HCT116 (cell line): ENCODE measurements at regions not wholly inside any gene's neighbourhood (a gene's known extent, or its start where the extent isn't known, plus 50 kb on each side); places are given as distances from the start of the nearest gene placed in this dataset.

ENCODE experiments used
- ATAC-seq: fragments of 200-7000 bp; cut with Tn5 transposase; 2 replicates; pipeline ENCODE4 v1.9.1; 2020; ENCODE audit warnings: mild to moderate bottlenecking, moderate library complexity
- BruUV-seq: library from RNA; stranded (reverse); fragments of 400-500 nt; replicated peaks from 2 replicates; lab custom pipeline; 2021; lab: Mats Ljungman, UMichigan
- CTCF ChIA-PET: fragments of 300-600 bp; sonication (Branson Sonifier 250); formaldehyde crosslinking; loops from one replicate; lab custom pipeline; 2021; ENCODE audit warnings: antibody characterized with exemption; lab: Charles Lee
- POLR2A ChIA-PET: fragments of 300-600, 350-600 bp; sonication (Branson Sonifier 250); formaldehyde crosslinking; loops from one replicate; lab custom pipeline; 2021; ENCODE audit warnings: antibody characterized with exemption; lab: Charles Lee
- RAD21 ChIA-PET, 2 experiments: fragments of 300-600 bp; sonication (Branson Sonifier 250); formaldehyde crosslinking; loops; one replicate each; lab custom pipeline; 2023; ENCODE audit warnings: low total read pairs in 2 of 2; ENCODE audit not compliant: uncharacterized antibody in 2 of 2, unreplicated experiment in 2 of 2, low non-redundant PET in 1 of 2; lab: Charles Lee
- DNase-seq: peaks from one replicate; pipeline ENCODE4 v3.0.0-alpha.2; 2010; ENCODE audit warnings: low read depth, low spot score
- H2AFZ ChIP-seq: fragments of 200-600 bp; shearing (Covaris generic), sonication (generic); 2 replicates; pipeline ENCODE4 v1.6.1; 2017; ENCODE audit warnings: low read depth, mixed run types, mixed read lengths, antibody characterized with exemption, low read length; ENCODE audit not compliant: poor library complexity, severe bottlenecking
- H3K27ac ChIP-seq: 2 replicates; pipeline ENCODE4 v1.5.1; 2012; ENCODE audit warnings: low read depth, low read length
- H3K27me3 ChIP-seq: fragments of 200-600 bp; sonication (generic); 2 replicates; pipeline ENCODE4 v1.6.1; 2016; ENCODE audit warnings: mixed run types, low read length, mixed read lengths; ENCODE audit not compliant: insufficient read depth
- H3K36me3 ChIP-seq, 2 experiments: fragments of 200-500 bp in 1 of 2; fragments of 200-600 bp in 1 of 2; sonication (Bioruptor generic) in 1 of 2; sonication (generic) in 1 of 2; 2 replicates each; pipeline versions ENCODE4 v1.5.1 to v1.6.1; 2014 to 2016; ENCODE audit warnings: low read length in 2 of 2, inconsistent platforms in 1 of 2, mixed read lengths in 1 of 2, mixed run types in 1 of 2; ENCODE audit not compliant: insufficient read depth in 2 of 2, control insufficient read depth in 1 of 2
- H3K4me1 ChIP-seq, 2 experiments: fragments of 200-600 bp in 1 of 2; sonication (generic) in 1 of 2; 2 replicates each; pipeline versions ENCODE4 v1.5.1 to v1.6.1; 2012 to 2017; ENCODE audit warnings: low read length in 2 of 2, inconsistent platforms in 1 of 2, mild to moderate bottlenecking in 1 of 2, mixed read lengths in 1 of 2, mixed run types in 1 of 2, moderate library complexity in 1 of 2; ENCODE audit not compliant: insufficient read depth in 2 of 2, control insufficient read depth in 1 of 2
- H3K4me2 ChIP-seq: fragments of 200-600 bp; sonication (generic); 2 replicates; pipeline ENCODE4 v1.6.1; 2017; ENCODE audit warnings: mixed run types, low read length, mixed read lengths
- H3K4me3 ChIP-seq, 2 experiments: fragments of 200-600 bp in 1 of 2; sonication (generic) in 1 of 2; replicated peaks in 1 of 2; 2 replicates each; pipeline ENCODE4 v1.5.1; 2011 to 2016; ENCODE audit warnings: low read length in 2 of 2, control low read depth in 1 of 2, low read depth in 1 of 2, mild to moderate bottlenecking in 1 of 2, mixed read lengths in 1 of 2, mixed run types in 1 of 2
- H3K79me2 ChIP-seq: fragments of 200-600 bp; sonication (generic); 2 replicates; pipeline ENCODE4 v1.6.1; 2017; ENCODE audit warnings: mild to moderate bottlenecking, mixed run types, low read length, moderate library complexity, mixed read lengths; ENCODE audit not compliant: insufficient read depth
- H3K9ac ChIP-seq: fragments of 200-600 bp; sonication (generic); 2 replicates; pipeline ENCODE4 v1.6.1; 2016; ENCODE audit warnings: low read length, mixed read lengths
- H3K9me2 ChIP-seq: fragments of 200-600 bp; sonication (generic), shearing (Covaris generic); 2 replicates; pipeline ENCODE4 v1.6.1; 2017; ENCODE audit warnings: mixed run types, mild to moderate bottlenecking, moderate library complexity; ENCODE audit not compliant: insufficient read depth
- H3K9me3 ChIP-seq, 2 experiments: fragments of 200-500 bp in 1 of 2; fragments of 200-600 bp in 1 of 2; sonication (Bioruptor generic) in 1 of 2; sonication (generic) in 1 of 2; 2 replicates each; pipeline ENCODE4 v1.6.1; 2014 to 2017; ENCODE audit warnings: low read length in 2 of 2, mixed read lengths in 2 of 2, inconsistent platforms in 1 of 2, low read depth in 1 of 2, mild to moderate bottlenecking in 1 of 2, mixed run types in 1 of 2, moderate library complexity in 1 of 2; ENCODE audit not compliant: control insufficient read depth in 1 of 2, insufficient read depth in 1 of 2
- H4K20me1 ChIP-seq: fragments of 200-600 bp; sonication (generic), shearing (Covaris generic); 2 replicates; pipeline ENCODE4 v1.6.1; 2017; ENCODE audit warnings: mixed run types, mild to moderate bottlenecking, moderate library complexity; ENCODE audit not compliant: insufficient read depth
- EGR1 ChIP-seq: IDR thresholded peaks from 2 replicates; pipeline ENCODE4 v1.6.1; 2012; ENCODE audit warnings: low read depth
- ELF1 ChIP-seq: IDR thresholded peaks from 2 replicates; pipeline ENCODE4 v1.6.1; 2012; ENCODE audit warnings: low read depth, borderline replicate concordance
- EZH2 ChIP-seq: fragments of 200-600 bp; sonication (generic); IDR thresholded peaks from 2 replicates; pipeline ENCODE4 v1.6.1; 2017; ENCODE audit warnings: antibody characterized with exemption, mixed run types
- JUND ChIP-seq: IDR thresholded peaks from 2 replicates; pipeline ENCODE4 v1.6.1; 2012
- POLR2A ChIP-seq: IDR thresholded peaks from 2 replicates; pipeline ENCODE4 v1.7.0; 2011; ENCODE audit warnings: borderline replicate concordance; ENCODE audit not compliant: insufficient read depth, insufficient read length; ENCODE audit errors: extremely low read depth
- POLR2AphosphoS5 ChIP-seq: IDR thresholded peaks from 2 replicates; pipeline ENCODE4 v1.6.1; 2011; ENCODE audit warnings: mild to moderate bottlenecking, low read depth, low read length, moderate library complexity
- RAD21 ChIP-seq: IDR thresholded peaks from 2 replicates; pipeline ENCODE4 v1.6.1; 2012; ENCODE audit warnings: low read depth, mild to moderate bottlenecking
- SP1 ChIP-seq: IDR thresholded peaks from 2 replicates; pipeline ENCODE4 v1.6.1; 2012; ENCODE audit warnings: low read depth
- TCF7L2 ChIP-seq: IDR thresholded peaks from 2 replicates; pipeline ENCODE4 v1.7.0; 2011; ENCODE audit warnings: borderline replicate concordance, inconsistent platforms; ENCODE audit not compliant: insufficient read depth, insufficient read length; ENCODE audit errors: extremely low read depth
- ZNF274 ChIP-seq: fragments of 200-500 bp; sonication (Bioruptor generic); IDR thresholded peaks from 2 replicates; pipeline ENCODE4 v1.6.1; 2014; ENCODE audit warnings: mild to moderate bottlenecking, low read depth, low read length, inconsistent platforms
- intact Hi-C: fragments of 100-400 bp; cut with micrococcal nuclease; formaldehyde crosslinking; loops from 2 replicates; pipeline ENCODE4 v1.10.0; 2022
- TF ChIP-seq, protein P1 (sequence below), 3 experiments: fragments of 200-600 bp in 1 of 3; sonication (generic) in 1 of 3; IDR thresholded peaks in 2 of 3; conservative IDR thresholded peaks in 1 of 3; 2 replicates each; pipeline ENCODE4 v1.5.1; 2012 to 2017; ENCODE audit warnings: low read depth in 2 of 3, low read length in 2 of 3, antibody characterized with exemption in 1 of 3, borderline replicate concordance in 1 of 3, control low read depth in 1 of 3, mild to moderate bottlenecking in 1 of 3, mixed read lengths in 1 of 3, mixed run types in 1 of 3, moderate library complexity in 1 of 3; ENCODE audit not compliant: insufficient read depth in 1 of 3
- TF ChIP-seq, protein P2 (sequence below): IDR thresholded peaks from 2 replicates; pipeline ENCODE4 v1.6.1; 2012; ENCODE audit warnings: low read depth

DNA sequence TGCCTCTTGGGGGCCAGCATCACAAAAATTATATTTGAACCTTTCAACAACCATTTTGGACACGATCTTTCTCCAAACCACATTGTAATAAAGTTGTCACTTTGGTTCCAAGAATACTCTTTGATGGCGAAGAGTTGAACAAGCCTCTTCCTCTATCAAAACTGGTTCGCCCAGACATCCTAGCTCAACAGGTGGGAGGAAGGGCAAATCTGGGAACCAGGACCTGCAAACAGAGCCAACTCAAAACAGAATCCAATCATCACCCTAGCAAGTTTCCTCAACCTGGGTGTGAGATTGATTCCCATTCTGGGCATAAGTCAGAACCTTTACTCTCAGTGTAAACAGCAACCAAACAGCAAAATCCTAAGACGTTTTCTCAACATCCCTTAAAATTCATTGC lies 141.2 kb upstream of the RREB1 start (continued):
- no peak for TF ChIP-seq TCF7L2

DNA sequence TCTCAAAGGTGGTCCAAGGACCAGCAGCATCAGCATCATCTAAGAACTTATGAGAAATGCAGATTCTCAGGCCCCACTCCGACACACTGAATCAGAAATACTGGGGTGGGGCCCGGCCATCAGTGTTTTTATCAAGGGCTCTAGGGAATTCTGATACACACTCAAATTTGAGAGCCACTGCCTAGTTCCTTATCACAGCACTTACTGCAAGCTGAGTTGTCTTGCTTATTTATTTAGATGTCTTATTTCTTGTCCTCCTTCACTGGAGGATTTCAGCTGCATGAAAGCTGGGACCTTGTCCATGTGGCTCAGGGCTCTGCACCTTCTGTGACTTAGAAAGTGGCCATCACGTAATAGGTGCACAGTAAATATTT lies 139.4 kb upstream of the RREB1 start:
- CTCF ChIA-PET = no interaction called here
- intact Hi-C loops = no loop called here
- no peak overlapping the region for H3K27ac ChIP-seq

DNA sequence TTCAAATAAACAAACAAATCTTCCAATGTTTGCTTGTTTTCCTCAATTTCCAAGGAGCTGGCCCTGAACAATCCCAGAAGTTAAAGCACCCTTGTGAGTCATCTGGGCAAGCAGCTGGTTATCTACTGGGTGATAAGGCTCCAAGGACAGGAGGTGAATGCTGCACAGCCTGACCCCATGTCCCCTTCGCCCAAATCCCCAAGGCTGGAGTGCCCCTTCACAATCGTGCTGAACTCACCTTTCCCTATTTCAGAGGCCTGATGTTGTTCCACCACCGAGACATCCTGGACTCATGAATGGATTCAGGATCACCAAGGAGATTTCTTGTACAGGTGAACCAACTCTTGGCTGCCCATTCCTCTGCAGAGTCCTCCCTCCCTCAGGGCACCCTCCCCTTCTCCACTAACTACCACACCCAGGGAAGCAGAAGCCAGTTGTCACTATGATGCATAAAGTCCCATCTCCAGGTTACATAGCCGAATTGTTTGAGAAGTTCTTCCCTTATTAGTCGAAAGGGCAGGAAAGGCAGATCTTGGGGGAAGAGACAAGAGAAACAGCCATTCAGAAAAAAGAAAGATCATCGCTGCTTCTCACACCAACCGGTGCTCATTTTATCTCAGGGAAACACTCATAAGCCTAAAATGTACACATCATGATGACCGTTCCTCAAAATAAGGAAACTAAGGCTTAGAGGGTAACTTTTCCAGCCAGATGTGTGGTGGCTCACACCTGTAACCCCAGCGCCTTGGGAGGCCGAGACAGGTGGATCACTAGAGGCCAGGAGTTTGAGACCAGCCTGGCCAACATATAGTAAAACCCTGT lies 138.8 kb upstream of the RREB1 start:
- DNase-seq (no peak), ATAC-seq (no peak)
- no peaks in the 10 kb centered on the region for H3K36me3 ChIP-seq
- H3K4me3 ChIP-seq = no peak overlapping the region
- ChIA-PET RAD21 (no interaction called here), CTCF (no interaction called here), POLR2A (interaction anchor here (0.9 kb wide), 1 partner anchor 12 kb away, joined by 3 read pairs; no protein-coding TSS in a partner anchor)
- H3K4me2 ChIP-seq = peak overlapping the region; percentile 63
- no peaks in the 10 kb centered on the region for H3K9me3 ChIP-seq
- H3K79me2 ChIP-seq = no peaks in the 10 kb centered on the region
- H2AFZ ChIP-seq = no peak overlapping the region
- intact Hi-C loops = no loop called here
- no peak overlapping the region for H3K27ac ChIP-seq
- H4K20me1 ChIP-seq = no peaks in the 10 kb centered on the region
- peaks cover 7 to 31% of the 10 kb centered on the region in 2 experiments; a peak in 3 of 4 replicates for H3K4me1 ChIP-seq
- no peak overlapping the region for H3K9ac ChIP-seq
- no peaks in the 10 kb centered on the region for H3K9me2 ChIP-seq
- TSS peak; percentile 82 for BruUV-seq
- no peaks in the 10 kb centered on the region for H3K27me3 ChIP-seq
- TF ChIP-seq POLR2AphosphoS5 = no peak
- TF ChIP-seq SP1 = no peak
- TF ChIP-seq EZH2 = no peak
- no peak for TF ChIP-seq ELF1
- no peak for TF ChIP-seq EGR1
- TF ChIP-seq TCF7L2 = no peak
- TF ChIP-seq RAD21 = no peak
- TF ChIP-seq ZNF274 = no peak
- TF ChIP-seq, protein P1, sequence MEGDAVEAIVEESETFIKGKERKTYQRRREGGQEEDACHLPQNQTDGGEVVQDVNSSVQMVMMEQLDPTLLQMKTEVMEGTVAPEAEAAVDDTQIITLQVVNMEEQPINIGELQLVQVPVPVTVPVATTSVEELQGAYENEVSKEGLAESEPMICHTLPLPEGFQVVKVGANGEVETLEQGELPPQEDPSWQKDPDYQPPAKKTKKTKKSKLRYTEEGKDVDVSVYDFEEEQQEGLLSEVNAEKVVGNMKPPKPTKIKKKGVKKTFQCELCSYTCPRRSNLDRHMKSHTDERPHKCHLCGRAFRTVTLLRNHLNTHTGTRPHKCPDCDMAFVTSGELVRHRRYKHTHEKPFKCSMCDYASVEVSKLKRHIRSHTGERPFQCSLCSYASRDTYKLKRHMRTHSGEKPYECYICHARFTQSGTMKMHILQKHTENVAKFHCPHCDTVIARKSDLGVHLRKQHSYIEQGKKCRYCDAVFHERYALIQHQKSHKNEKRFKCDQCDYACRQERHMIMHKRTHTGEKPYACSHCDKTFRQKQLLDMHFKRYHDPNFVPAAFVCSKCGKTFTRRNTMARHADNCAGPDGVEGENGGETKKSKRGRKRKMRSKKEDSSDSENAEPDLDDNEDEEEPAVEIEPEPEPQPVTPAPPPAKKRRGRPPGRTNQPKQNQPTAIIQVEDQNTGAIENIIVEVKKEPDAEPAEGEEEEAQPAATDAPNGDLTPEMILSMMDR (IDR thresholded peaks at IDR 0.05 in 2 of 3, conservative IDR thresholded peaks at IDR 0.05 in 1 of 3; ENCODE audit: borderline replicate concordance in 1 of 3, insufficient read depth in 1 of 3, low read depth in 2 of 3, low read length in 2 of 3) = no peak
- TF ChIP-seq JUND = no peak
- TF ChIP-seq, protein P2, sequence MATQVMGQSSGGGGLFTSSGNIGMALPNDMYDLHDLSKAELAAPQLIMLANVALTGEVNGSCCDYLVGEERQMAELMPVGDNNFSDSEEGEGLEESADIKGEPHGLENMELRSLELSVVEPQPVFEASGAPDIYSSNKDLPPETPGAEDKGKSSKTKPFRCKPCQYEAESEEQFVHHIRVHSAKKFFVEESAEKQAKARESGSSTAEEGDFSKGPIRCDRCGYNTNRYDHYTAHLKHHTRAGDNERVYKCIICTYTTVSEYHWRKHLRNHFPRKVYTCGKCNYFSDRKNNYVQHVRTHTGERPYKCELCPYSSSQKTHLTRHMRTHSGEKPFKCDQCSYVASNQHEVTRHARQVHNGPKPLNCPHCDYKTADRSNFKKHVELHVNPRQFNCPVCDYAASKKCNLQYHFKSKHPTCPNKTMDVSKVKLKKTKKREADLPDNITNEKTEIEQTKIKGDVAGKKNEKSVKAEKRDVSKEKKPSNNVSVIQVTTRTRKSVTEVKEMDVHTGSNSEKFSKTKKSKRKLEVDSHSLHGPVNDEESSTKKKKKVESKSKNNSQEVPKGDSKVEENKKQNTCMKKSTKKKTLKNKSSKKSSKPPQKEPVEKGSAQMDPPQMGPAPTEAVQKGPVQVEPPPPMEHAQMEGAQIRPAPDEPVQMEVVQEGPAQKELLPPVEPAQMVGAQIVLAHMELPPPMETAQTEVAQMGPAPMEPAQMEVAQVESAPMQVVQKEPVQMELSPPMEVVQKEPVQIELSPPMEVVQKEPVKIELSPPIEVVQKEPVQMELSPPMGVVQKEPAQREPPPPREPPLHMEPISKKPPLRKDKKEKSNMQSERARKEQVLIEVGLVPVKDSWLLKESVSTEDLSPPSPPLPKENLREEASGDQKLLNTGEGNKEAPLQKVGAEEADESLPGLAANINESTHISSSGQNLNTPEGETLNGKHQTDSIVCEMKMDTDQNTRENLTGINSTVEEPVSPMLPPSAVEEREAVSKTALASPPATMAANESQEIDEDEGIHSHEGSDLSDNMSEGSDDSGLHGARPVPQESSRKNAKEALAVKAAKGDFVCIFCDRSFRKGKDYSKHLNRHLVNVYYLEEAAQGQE = no peak

More for the DNA sequence above, 139.4 kb upstream of the RREB1 start:
- no peak overlapping the region for H3K4me3 ChIP-seq
- ATAC-seq = no peak
- TF ChIP-seq POLR2A = no peak
- H3K9ac ChIP-seq = no peak overlapping the region
- peak overlapping the region; percentile 63; the same call in 1 of the 2 replicates for H3K4me2 ChIP-seq
- RAD21 ChIA-PET = no interaction called here
- no peaks in the 10 kb centered on the region for H3K36me3 ChIP-seq
- no peak for DNase-seq
- H3K79me2 ChIP-seq = no peaks in the 10 kb centered on the region
- H3K4me1 ChIP-seq = peaks cover 7 to 31% of the 10 kb centered on the region in 2 experiments; a peak in 3 of 4 replicates
- no peaks in the 10 kb centered on the region for H3K9me3 ChIP-seq
- no peaks in the 10 kb centered on the region for H3K27me3 ChIP-seq
- H4K20me1 ChIP-seq = no peaks in the 10 kb centered on the region
- H3K9me2 ChIP-seq = no peaks in the 10 kb centered on the region
- BruUV-seq = no TSS peak
- POLR2A ChIA-PET = no interaction called here
- no peak overlapping the region for H2AFZ ChIP-seq
